ENCODE measurements at regions not wholly inside any gene's neighbourhood (a gene's known extent, or its start where the extent isn't known, plus 50 kb on each side); places are given as distances from the start of the nearest gene placed in this dataset.

DNA sequence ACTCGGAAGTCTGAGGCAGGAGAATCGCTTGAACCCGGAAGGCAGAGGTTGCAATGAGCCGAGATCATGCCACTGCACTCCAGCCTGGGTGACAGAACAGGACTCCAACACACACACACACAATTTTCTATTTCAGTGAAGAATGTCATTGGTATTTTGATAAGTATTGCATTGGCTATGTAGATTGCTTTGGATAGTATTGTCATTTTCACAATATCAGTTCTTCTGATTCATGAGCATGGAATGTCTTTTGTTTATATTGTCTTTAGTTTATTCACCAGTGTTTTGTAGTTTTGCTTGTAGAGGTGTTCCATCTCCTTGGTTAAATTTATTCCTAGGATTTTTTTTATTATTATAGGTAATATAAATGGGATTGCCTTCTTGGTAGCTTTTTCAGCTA lies 693.4 kb upstream of the SYT4 start:
- TF ChIP-seq, protein P1, sequence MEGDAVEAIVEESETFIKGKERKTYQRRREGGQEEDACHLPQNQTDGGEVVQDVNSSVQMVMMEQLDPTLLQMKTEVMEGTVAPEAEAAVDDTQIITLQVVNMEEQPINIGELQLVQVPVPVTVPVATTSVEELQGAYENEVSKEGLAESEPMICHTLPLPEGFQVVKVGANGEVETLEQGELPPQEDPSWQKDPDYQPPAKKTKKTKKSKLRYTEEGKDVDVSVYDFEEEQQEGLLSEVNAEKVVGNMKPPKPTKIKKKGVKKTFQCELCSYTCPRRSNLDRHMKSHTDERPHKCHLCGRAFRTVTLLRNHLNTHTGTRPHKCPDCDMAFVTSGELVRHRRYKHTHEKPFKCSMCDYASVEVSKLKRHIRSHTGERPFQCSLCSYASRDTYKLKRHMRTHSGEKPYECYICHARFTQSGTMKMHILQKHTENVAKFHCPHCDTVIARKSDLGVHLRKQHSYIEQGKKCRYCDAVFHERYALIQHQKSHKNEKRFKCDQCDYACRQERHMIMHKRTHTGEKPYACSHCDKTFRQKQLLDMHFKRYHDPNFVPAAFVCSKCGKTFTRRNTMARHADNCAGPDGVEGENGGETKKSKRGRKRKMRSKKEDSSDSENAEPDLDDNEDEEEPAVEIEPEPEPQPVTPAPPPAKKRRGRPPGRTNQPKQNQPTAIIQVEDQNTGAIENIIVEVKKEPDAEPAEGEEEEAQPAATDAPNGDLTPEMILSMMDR (conservative IDR thresholded peaks at IDR 0.05; ENCODE audit: low read depth, low read length): no peak
- TF ChIP-seq EZH2 (IDR thresholded peaks at IDR 0.05; ENCODE audit: borderline replicate concordance, low read depth, low read length, poor library complexity, severe bottlenecking): no peak

All from A673 (cell line).